Body of pancreas (tissue), 4 donors: ENCODE measurements at regions not wholly inside any gene's neighbourhood (a gene's known extent, or its start where the extent isn't known, plus 50 kb on each side); places are given as distances from the start of the nearest gene placed in this dataset.

Source experiments
- ATAC-seq: fragments of 150-250 bp; one replicate; pipeline ENCODE4 v1.9.1; 2016
- DNase-seq, 4 donors: peaks; one replicate each; pipeline ENCODE4 v3.0.0-alpha.2; 2019
- H3K27ac ChIP-seq, 4 donors: fragments of 200-600 bp; sonication (generic); 1 replicate in 3 of 4; 2 replicates in 1 of 4; pipeline versions ENCODE4 v1.5.1 to v1.6.1; 2016 to 2019; ENCODE audit warnings: mild to moderate bottlenecking in 1 of 4, mixed read lengths in 1 of 4, moderate library complexity in 1 of 4
- H3K27me3 ChIP-seq, 2 donors: fragments of 200-600 bp; sonication (generic); one replicate each; pipeline ENCODE4 v1.6.0; 2016; ENCODE audit warnings: mild to moderate bottlenecking in 1 of 2
- H3K36me3 ChIP-seq, 2 donors: fragments of 200-600 bp; sonication (generic); replicated peaks in 1 of 2; 2 replicates each; pipeline ENCODE4 v1.5.1; 2016; ENCODE audit warnings: low read depth in 2 of 2; ENCODE audit not compliant: insufficient read depth in 1 of 2
- H3K4me1 ChIP-seq: fragments of 200-600 bp; sonication (generic); one replicate; pipeline ENCODE4 v1.6.0; 2016
- H3K4me3 ChIP-seq, 2 donors: fragments of 200-600 bp; sonication (generic); 1 replicate in 1 of 2; 2 replicates in 1 of 2; pipeline ENCODE4 v1.5.1; 2016 to 2019
- H3K9me3 ChIP-seq, 3 donors: fragments of 200-600 bp; sonication (generic); 1 replicate in 2 of 3; 2 replicates in 1 of 3; pipeline ENCODE4 v1.5.1; 2016
- POLR2A ChIP-seq, 3 donors: fragments of 450-650 bp; IDR thresholded peaks; one replicate each; pipeline ENCODE4 v1.6.1; 2016; ENCODE audit warnings: antibody characterized with exemption in 3 of 3, mild to moderate bottlenecking in 2 of 3
- WGBS, 2 donors: methylation state at CpG; one replicate each; pipeline ENCODE4 v1.1.5; 2017; 5-methylcytosine and 5-hydroxymethylcytosine counted together
- intact Hi-C: fragments of 100-400 bp; cut with DNase I; formaldehyde crosslinking; loops from one replicate; pipeline ENCODE4 v1.15.1; 2023
- TF ChIP-seq, protein P1 (sequence below), 7 experiments: fragments of 450-650 bp in 4 of 7; fragments of 200-600 bp in 3 of 7; sonication (generic) in 3 of 7; IDR thresholded peaks; one replicate each; pipeline ENCODE4 v1.5.1; 2016 to 2019; ENCODE audit warnings: antibody characterized with exemption in 7 of 7

- no peak for DNase-seq
Measured at GRCh38 chr14:27049701-27050100, 451.9 kb upstream of the NOVA1 start.

GRCh38 chr14:27050208-27050607 lies 452.4 kb upstream of the NOVA1 start:
- no peak for ATAC-seq
- no peak for TF ChIP-seq POLR2A (IDR thresholded peaks at IDR 0.05)
- TF ChIP-seq, protein P1, sequence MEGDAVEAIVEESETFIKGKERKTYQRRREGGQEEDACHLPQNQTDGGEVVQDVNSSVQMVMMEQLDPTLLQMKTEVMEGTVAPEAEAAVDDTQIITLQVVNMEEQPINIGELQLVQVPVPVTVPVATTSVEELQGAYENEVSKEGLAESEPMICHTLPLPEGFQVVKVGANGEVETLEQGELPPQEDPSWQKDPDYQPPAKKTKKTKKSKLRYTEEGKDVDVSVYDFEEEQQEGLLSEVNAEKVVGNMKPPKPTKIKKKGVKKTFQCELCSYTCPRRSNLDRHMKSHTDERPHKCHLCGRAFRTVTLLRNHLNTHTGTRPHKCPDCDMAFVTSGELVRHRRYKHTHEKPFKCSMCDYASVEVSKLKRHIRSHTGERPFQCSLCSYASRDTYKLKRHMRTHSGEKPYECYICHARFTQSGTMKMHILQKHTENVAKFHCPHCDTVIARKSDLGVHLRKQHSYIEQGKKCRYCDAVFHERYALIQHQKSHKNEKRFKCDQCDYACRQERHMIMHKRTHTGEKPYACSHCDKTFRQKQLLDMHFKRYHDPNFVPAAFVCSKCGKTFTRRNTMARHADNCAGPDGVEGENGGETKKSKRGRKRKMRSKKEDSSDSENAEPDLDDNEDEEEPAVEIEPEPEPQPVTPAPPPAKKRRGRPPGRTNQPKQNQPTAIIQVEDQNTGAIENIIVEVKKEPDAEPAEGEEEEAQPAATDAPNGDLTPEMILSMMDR (IDR thresholded peaks at IDR 0.05) = no peak
- intact Hi-C loops = no loop called here
- Histone ChIP-seq H3K27me3 (no peaks in the 10 kb centered on the region), H3K4me1 (no peaks in the 10 kb centered on the region), H3K36me3 (no peaks in the 10 kb centered on the region), H3K9me3 (no peaks in the 10 kb centered on the region), H3K4me3 (no peak overlapping the region), H3K27ac (no peak overlapping the region)
- no peak for DNase-seq

More at GRCh38 chr14:27049701-27050100, 451.9 kb upstream of the NOVA1 start:
- Histone ChIP-seq H3K4me3 (no peak overlapping the region), H3K4me1 (no peaks in the 10 kb centered on the region), H3K9me3 (no peaks in the 10 kb centered on the region), H3K36me3 (no peaks in the 10 kb centered on the region), H3K27me3 (no peaks in the 10 kb centered on the region), H3K27ac (no peak overlapping the region)
- ATAC-seq = no peak
- TF ChIP-seq, protein P1 (IDR thresholded peaks at IDR 0.05) = no peak
- TF ChIP-seq POLR2A (IDR thresholded peaks at IDR 0.05) = no peak
- intact Hi-C loops = no loop called here
- WGBS, 2 donors = 22 to 35% methylated on average over 3 of the region's 3 CpGs

DNA sequence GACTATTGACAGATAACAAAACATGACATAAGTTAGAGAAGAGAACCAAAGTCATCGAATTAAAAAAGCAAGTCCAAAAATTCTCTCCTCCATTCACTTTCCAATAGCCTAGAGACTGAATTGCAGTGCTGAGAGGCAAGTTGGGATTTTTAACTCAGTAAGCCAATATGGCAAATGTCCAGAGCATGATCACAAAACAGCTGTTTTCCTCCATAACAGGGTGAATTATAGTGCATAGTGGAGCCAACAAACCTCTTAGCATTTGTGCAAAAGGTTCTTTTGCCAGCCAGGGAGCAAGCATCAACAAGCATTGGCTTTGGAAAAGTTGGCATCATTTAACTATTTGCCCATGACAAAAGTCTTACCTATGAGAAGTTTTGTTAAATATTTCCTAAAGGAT lies 458.8 kb upstream of the NOVA1 start:
- H3K27ac ChIP-seq = no peak overlapping the region
- TF ChIP-seq, protein P1 (IDR thresholded peaks at IDR 0.05) = no peak
- TF ChIP-seq POLR2A (IDR thresholded peaks at IDR 0.05) = no peak
- no peaks in the 10 kb centered on the region for H3K4me1 ChIP-seq
- intact Hi-C loops = no loop called here
- ATAC-seq (no peak), DNase-seq (no peak)
- no peaks in the 10 kb centered on the region for H3K27me3 ChIP-seq
- H3K4me3 ChIP-seq = no peak overlapping the region
- WGBS, 2 donors = 61 to 75% methylated on average over 1 of the region's 1 CpG
- H3K9me3 ChIP-seq = no peaks in the 10 kb centered on the region
- no peaks in the 10 kb centered on the region for H3K36me3 ChIP-seq

- ATAC-seq = no peak
- TF ChIP-seq POLR2A (IDR thresholded peaks at IDR 0.05) = no peak
- TF ChIP-seq, protein P1 (IDR thresholded peaks at IDR 0.05) = no peak
- intact Hi-C loops = no loop called here
Measured at GRCh38 chr14:27061299-27061698, 463.5 kb upstream of the NOVA1 start.

DNA sequence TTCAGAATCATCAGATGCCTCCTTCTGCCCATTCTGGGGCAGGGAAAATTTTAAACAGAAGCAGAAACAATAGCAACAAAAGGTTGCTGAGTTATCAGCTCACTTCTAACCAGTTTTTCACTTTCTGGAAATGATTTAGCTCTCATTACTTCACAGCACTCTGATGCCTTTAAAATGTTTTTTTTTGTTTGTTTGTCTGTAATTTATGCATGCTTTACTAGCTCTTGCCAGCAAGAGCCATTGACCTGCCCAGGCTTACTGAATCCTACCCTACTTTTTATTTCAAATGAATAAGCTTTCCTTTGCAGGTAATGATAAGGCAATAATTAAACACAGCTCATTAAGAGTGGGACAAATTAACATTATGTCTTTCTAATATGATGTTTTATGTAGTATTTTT lies 466.1 kb upstream of the NOVA1 start:
- H3K27me3 ChIP-seq = no peaks in the 10 kb centered on the region
- no peak overlapping the region for H3K4me3 ChIP-seq
- no peaks in the 10 kb centered on the region for H3K9me3 ChIP-seq
- no peaks in the 10 kb centered on the region for H3K4me1 ChIP-seq
- TF ChIP-seq POLR2A (IDR thresholded peaks at IDR 0.05) = no peak
- TF ChIP-seq, protein P1 (IDR thresholded peaks at IDR 0.05) = no peak
- ATAC-seq (no peak), DNase-seq (no peak)
- H3K36me3 ChIP-seq = no peaks in the 10 kb centered on the region
- H3K27ac ChIP-seq = no peak overlapping the region
- intact Hi-C loops = no loop called here

More at GRCh38 chr14:27061299-27061698, 463.5 kb upstream of the NOVA1 start:
- Histone ChIP-seq H3K27ac (no peak overlapping the region), H3K36me3 (no peaks in the 10 kb centered on the region), H3K27me3 (no peaks in the 10 kb centered on the region), H3K4me3 (no peak overlapping the region), H3K9me3 (no peaks in the 10 kb centered on the region), H3K4me1 (no peaks in the 10 kb centered on the region)
- 74 to 86% methylated on average over 2 of the region's 2 CpGs for WGBS, 2 donors
- DNase-seq = no peak
